ENCODE measurements at regions not wholly inside any gene's neighbourhood (a gene's known extent, or its start where the extent isn't known, plus 50 kb on each side); places are given as distances from the start of the nearest gene placed in this dataset.

DNA sequence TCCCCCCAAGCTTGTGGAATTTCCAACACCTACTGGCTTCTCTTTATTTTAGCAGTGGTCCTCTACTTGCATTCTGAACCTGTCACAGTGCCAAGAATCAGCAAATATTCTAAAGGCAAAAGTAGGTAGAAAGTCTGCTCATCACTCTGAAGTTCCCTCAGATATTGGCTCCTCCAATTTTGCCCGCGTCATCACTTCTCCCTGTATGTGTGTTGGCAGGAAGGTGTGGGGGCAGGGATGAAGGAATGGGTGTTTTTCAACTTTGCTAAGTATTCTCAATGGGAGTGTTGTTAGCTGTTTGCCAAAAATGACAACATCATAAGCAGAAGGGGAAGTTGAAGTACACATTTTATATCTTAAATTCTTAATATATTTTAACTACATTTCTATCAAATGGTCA lies 226.2 kb downstream of the POLR1F start:
- H3K27ac ChIP-seq (ENCODE audit: low read depth, low read length): no peak overlapping the region
- no peak overlapping the region for H3K14ac ChIP-seq (ENCODE audit: low read length)
- no peak overlapping the region for H2BK5ac ChIP-seq (ENCODE audit: low read depth, low read length, poor library complexity)
- H3K23ac ChIP-seq (ENCODE audit: low read length): no peak overlapping the region
- no peak overlapping the region for H2BK12ac ChIP-seq (ENCODE audit: low read length)
- H3K4ac ChIP-seq (ENCODE audit: low read depth, low read length): no peak overlapping the region
- no peak overlapping the region for H3K4me2 ChIP-seq (ENCODE audit: low read length)
- peaks cover 6% of the 10 kb centered on the region for H3K9me3 ChIP-seq (ENCODE audit: insufficient read depth, low read depth, low read length)
- DNase-seq: no peak
- H4K8ac ChIP-seq (ENCODE audit: low read depth, low read length): no peak overlapping the region
- no peak overlapping the region for H2AK5ac ChIP-seq (ENCODE audit: low read length)
- H4K91ac ChIP-seq (ENCODE audit: low read depth, low read length): no peak overlapping the region
- no peaks in the 10 kb centered on the region for H3K79me2 ChIP-seq (ENCODE audit: control insufficient read depth, insufficient read depth, low read length, poor library complexity)
- H2AFZ ChIP-seq (ENCODE audit: insufficient read depth, low read length, poor library complexity): no peak overlapping the region
- H2BK120ac ChIP-seq (ENCODE audit: insufficient read depth, low read length, poor library complexity): no peak overlapping the region
- no peak overlapping the region for H4K12ac ChIP-seq (ENCODE audit: low read depth, low read length)
- no peak overlapping the region for H3K9ac ChIP-seq (ENCODE audit: low read length)
- H3K27me3 ChIP-seq (ENCODE audit: insufficient read depth, low read length): no peaks in the 10 kb centered on the region
- no peak overlapping the region for H3K4me3 ChIP-seq (ENCODE audit: low read depth, low read length)
- no peaks in the 10 kb centered on the region for H3K79me1 ChIP-seq (ENCODE audit: low read length)
- WGBS (ENCODE audit: extremely low coverage, insufficient coverage, insufficient read length): no CpG with 5 or more reads among the region's 2 CpGs
- H3K18ac ChIP-seq (ENCODE audit: low read length): no peak overlapping the region
- no peaks in the 10 kb centered on the region for H3K36me3 ChIP-seq (ENCODE audit: control insufficient read depth in 1 of 2, insufficient read depth in 2 of 2, low read length in 2 of 2)
- no peaks in the 10 kb centered on the region for H3K4me1 ChIP-seq (ENCODE audit: control insufficient read depth in 1 of 2, insufficient read depth in 2 of 2, low read length in 2 of 2)

- Histone ChIP-seq H2AK5ac (ENCODE audit: low read length) (no peak overlapping the region), H3K4me2 (ENCODE audit: low read length) (no peak overlapping the region), H3K79me1 (ENCODE audit: low read length) (no peaks in the 10 kb centered on the region), H3K9ac (ENCODE audit: low read length) (no peak overlapping the region), H3K79me2 (ENCODE audit: control insufficient read depth, insufficient read depth, low read length, poor library complexity) (no peaks in the 10 kb centered on the region), H3K27ac (ENCODE audit: low read depth, low read length) (no peak overlapping the region), H3K4me3 (ENCODE audit: low read depth, low read length) (no peak overlapping the region), H3K9me3 (ENCODE audit: insufficient read depth, low read depth, low read length) (peaks cover 6% of the 10 kb centered on the region), H3K14ac (ENCODE audit: low read length) (no peak overlapping the region), H3K4ac (ENCODE audit: low read depth, low read length) (no peak overlapping the region), H3K27me3 (ENCODE audit: insufficient read depth, low read length) (no peaks in the 10 kb centered on the region), H4K12ac (ENCODE audit: low read depth, low read length) (no peak overlapping the region), H2BK120ac (ENCODE audit: insufficient read depth, low read length, poor library complexity) (no peak overlapping the region), H4K91ac (ENCODE audit: low read depth, low read length) (no peak overlapping the region), H3K18ac (ENCODE audit: low read length) (no peak overlapping the region), H3K4me1 (ENCODE audit: control insufficient read depth in 1 of 2, insufficient read depth in 2 of 2, low read length in 2 of 2) (no peaks in the 10 kb centered on the region), H2BK5ac (ENCODE audit: low read depth, low read length, poor library complexity) (no peak overlapping the region), H3K23ac (ENCODE audit: low read length) (no peak overlapping the region), H4K8ac (ENCODE audit: low read depth, low read length) (no peak overlapping the region), H2AFZ (ENCODE audit: insufficient read depth, low read length, poor library complexity) (no peak overlapping the region), H3K36me3 (ENCODE audit: control insufficient read depth in 1 of 2, insufficient read depth in 2 of 2, low read length in 2 of 2) (no peaks in the 10 kb centered on the region), H2BK12ac (ENCODE audit: low read length) (no peak overlapping the region)
- no CpG with 5 or more reads among the region's 3 CpGs for WGBS (ENCODE audit: extremely low coverage, insufficient coverage, insufficient read length)
- no peak for DNase-seq
Measured at GRCh38 chr7:19480383-19480782, 228.5 kb downstream of the POLR1F start.

DNA sequence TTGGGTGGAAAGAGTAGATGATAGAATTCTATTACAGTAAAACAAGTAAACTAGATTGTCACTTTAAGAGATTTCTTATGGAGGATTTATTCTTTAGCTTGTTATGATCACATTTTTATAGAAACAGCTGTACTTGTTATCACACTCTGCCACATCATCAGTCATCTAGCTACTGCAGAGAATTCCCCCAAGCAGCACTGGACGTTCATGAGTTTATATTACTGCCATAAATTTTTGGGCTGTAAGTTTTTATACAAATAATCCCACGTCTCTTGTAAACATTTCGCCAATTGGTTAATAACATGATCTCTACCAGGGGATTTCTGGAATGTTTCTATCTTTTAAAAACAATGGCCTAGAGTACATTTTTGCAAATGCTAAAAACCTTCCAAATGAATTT lies 238.8 kb downstream of the POLR1F start:
- Histone ChIP-seq H3K27me3 (ENCODE audit: insufficient read depth, low read length) (no peaks in the 10 kb centered on the region), H2BK12ac (ENCODE audit: low read length) (no peak overlapping the region), H3K9ac (ENCODE audit: low read length) (no peak overlapping the region), H3K23ac (ENCODE audit: low read length) (no peak overlapping the region), H3K79me2 (ENCODE audit: control insufficient read depth, insufficient read depth, low read length, poor library complexity) (no peaks in the 10 kb centered on the region), H3K4me3 (ENCODE audit: low read depth, low read length) (no peak overlapping the region), H2BK120ac (ENCODE audit: insufficient read depth, low read length, poor library complexity) (no peak overlapping the region), H3K27ac (ENCODE audit: low read depth, low read length) (no peak overlapping the region), H4K91ac (ENCODE audit: low read depth, low read length) (no peak overlapping the region), H3K4me2 (ENCODE audit: low read length) (no peak overlapping the region), H2AFZ (ENCODE audit: insufficient read depth, low read length, poor library complexity) (no peak overlapping the region), H3K4ac (ENCODE audit: low read depth, low read length) (no peak overlapping the region), H3K18ac (ENCODE audit: low read length) (no peak overlapping the region), H4K8ac (ENCODE audit: low read depth, low read length) (no peak overlapping the region), H2BK5ac (ENCODE audit: low read depth, low read length, poor library complexity) (no peak overlapping the region), H3K36me3 (ENCODE audit: control insufficient read depth in 1 of 2, insufficient read depth in 2 of 2, low read length in 2 of 2) (no peaks in the 10 kb centered on the region), H4K12ac (ENCODE audit: low read depth, low read length) (no peak overlapping the region), H2AK5ac (ENCODE audit: low read length) (no peak overlapping the region), H3K79me1 (ENCODE audit: low read length) (no peaks in the 10 kb centered on the region), H3K14ac (ENCODE audit: low read length) (no peak overlapping the region), H3K4me1 (ENCODE audit: control insufficient read depth in 1 of 2, insufficient read depth in 2 of 2, low read length in 2 of 2) (no peaks in the 10 kb centered on the region), H3K9me3 (ENCODE audit: insufficient read depth, low read depth, low read length) (no peaks in the 10 kb centered on the region)
- no peak for DNase-seq
- WGBS (ENCODE audit: extremely low coverage, insufficient coverage, insufficient read length): no CpG with 5 or more reads among the region's 3 CpGs

- no peak overlapping the region for H2BK12ac ChIP-seq (ENCODE audit: low read length)
- H3K27ac ChIP-seq (ENCODE audit: low read depth, low read length): no peak overlapping the region
- H3K27me3 ChIP-seq (ENCODE audit: insufficient read depth, low read length): no peaks in the 10 kb centered on the region
- no peak overlapping the region for H2AFZ ChIP-seq (ENCODE audit: insufficient read depth, low read length, poor library complexity)
- no peak for DNase-seq
- H4K8ac ChIP-seq (ENCODE audit: low read depth, low read length): no peak overlapping the region
- no peaks in the 10 kb centered on the region for H3K36me3 ChIP-seq (ENCODE audit: control insufficient read depth in 1 of 2, insufficient read depth in 2 of 2, low read length in 2 of 2)
- no peak overlapping the region for H3K4me3 ChIP-seq (ENCODE audit: low read depth, low read length)
- no peaks in the 10 kb centered on the region for H3K9me3 ChIP-seq (ENCODE audit: insufficient read depth, low read depth, low read length)
- WGBS (ENCODE audit: extremely low coverage, insufficient coverage, insufficient read length): no CpG with 5 or more reads among the region's 3 CpGs
- no peak overlapping the region for H2BK5ac ChIP-seq (ENCODE audit: low read depth, low read length, poor library complexity)
- H3K79me2 ChIP-seq (ENCODE audit: control insufficient read depth, insufficient read depth, low read length, poor library complexity): no peaks in the 10 kb centered on the region
- H3K14ac ChIP-seq (ENCODE audit: low read length): no peak overlapping the region
- no peak overlapping the region for H3K9ac ChIP-seq (ENCODE audit: low read length)
- no peaks in the 10 kb centered on the region for H3K4me1 ChIP-seq (ENCODE audit: control insufficient read depth in 1 of 2, insufficient read depth in 2 of 2, low read length in 2 of 2)
- no peak overlapping the region for H3K4me2 ChIP-seq (ENCODE audit: low read length)
- no peak overlapping the region for H2BK120ac ChIP-seq (ENCODE audit: insufficient read depth, low read length, poor library complexity)
- H3K79me1 ChIP-seq (ENCODE audit: low read length): no peaks in the 10 kb centered on the region
- no peak overlapping the region for H3K18ac ChIP-seq (ENCODE audit: low read length)
- no peak overlapping the region for H3K23ac ChIP-seq (ENCODE audit: low read length)
- no peak overlapping the region for H4K91ac ChIP-seq (ENCODE audit: low read depth, low read length)
- no peak overlapping the region for H2AK5ac ChIP-seq (ENCODE audit: low read length)
- H3K4ac ChIP-seq (ENCODE audit: low read depth, low read length): no peak overlapping the region
- no peak overlapping the region for H4K12ac ChIP-seq (ENCODE audit: low read depth, low read length)
Measured at GRCh38 chr7:19465861-19466260, 243.0 kb downstream of the POLR1F start.
